ENCODE measurements at regions not wholly inside any gene's neighbourhood (a gene's known extent, or its start where the extent isn't known, plus 50 kb on each side); places are given as distances from the start of the nearest gene placed in this dataset.

- TF ChIP-seq CTCF (IDR thresholded peaks at IDR 0.05) (no peak), POLR2A (IDR thresholded peaks at IDR 0.05) (no peak)
These were observed 76.2 kb upstream of the PAGE3 start for GRCh38 chrX:55340896-55341433.
